Stomach (tissue), 4 donors: ENCODE measurements at regions not wholly inside any gene's neighbourhood (a gene's known extent, or its start where the extent isn't known, plus 50 kb on each side); places are given as distances from the start of the nearest gene placed in this dataset.

Source experiments
- POLR2A ChIP-seq, 4 donors: fragments of 450-650 bp; IDR thresholded peaks; one replicate each; pipeline ENCODE4 v1.6.1; 2016; ENCODE audit warnings: antibody characterized with exemption in 4 of 4, control low read depth in 2 of 4, mild to moderate bottlenecking in 1 of 4, moderate library complexity in 1 of 4
- TF ChIP-seq, protein P1 (sequence below), 7 experiments: fragments of 450-650 bp in 4 of 7; fragments of 200-600 bp in 3 of 7; sonication (generic) in 3 of 7; IDR thresholded peaks; one replicate each; pipeline ENCODE4 v1.5.1; 2016 to 2019; ENCODE audit warnings: antibody characterized with exemption in 7 of 7, control low read depth in 2 of 7, mild to moderate bottlenecking in 1 of 7

DNA sequence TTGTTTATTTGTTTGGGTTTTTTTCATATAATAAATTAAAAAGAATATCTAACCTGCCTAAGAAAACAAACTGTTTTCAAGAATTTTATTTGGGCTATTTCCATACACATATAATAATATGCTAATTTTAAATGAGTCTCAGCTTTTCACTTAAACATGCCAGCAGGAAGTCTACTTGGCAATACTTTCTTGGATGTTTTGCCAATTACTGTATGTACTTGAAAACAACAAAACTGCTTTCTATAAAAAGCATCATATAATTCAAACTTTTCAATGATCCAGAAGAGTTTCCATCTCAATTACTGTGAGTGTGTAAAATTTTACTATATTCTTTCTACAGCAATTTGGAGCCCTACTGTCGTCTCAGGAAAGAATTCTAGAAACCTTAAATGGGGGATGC, 961.2 kb downstream of the PCDH17 start:
- TF ChIP-seq, protein P1, sequence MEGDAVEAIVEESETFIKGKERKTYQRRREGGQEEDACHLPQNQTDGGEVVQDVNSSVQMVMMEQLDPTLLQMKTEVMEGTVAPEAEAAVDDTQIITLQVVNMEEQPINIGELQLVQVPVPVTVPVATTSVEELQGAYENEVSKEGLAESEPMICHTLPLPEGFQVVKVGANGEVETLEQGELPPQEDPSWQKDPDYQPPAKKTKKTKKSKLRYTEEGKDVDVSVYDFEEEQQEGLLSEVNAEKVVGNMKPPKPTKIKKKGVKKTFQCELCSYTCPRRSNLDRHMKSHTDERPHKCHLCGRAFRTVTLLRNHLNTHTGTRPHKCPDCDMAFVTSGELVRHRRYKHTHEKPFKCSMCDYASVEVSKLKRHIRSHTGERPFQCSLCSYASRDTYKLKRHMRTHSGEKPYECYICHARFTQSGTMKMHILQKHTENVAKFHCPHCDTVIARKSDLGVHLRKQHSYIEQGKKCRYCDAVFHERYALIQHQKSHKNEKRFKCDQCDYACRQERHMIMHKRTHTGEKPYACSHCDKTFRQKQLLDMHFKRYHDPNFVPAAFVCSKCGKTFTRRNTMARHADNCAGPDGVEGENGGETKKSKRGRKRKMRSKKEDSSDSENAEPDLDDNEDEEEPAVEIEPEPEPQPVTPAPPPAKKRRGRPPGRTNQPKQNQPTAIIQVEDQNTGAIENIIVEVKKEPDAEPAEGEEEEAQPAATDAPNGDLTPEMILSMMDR (IDR thresholded peaks at IDR 0.05) = no peak
- no peak for TF ChIP-seq POLR2A (IDR thresholded peaks at IDR 0.05)
